ENCODE measurements at regions not wholly inside any gene's neighbourhood (a gene's known extent, or its start where the extent isn't known, plus 50 kb on each side); places are given as distances from the start of the nearest gene placed in this dataset.

- Histone ChIP-seq H3K4me3 (no peak overlapping the region), H3K79me2 (ENCODE audit: low read depth) (no peaks in the 10 kb centered on the region), H3K27ac (0 out of 2 replicates have a peak overlapping the region, but pooled peaks have one; percentile 7), H3K4me2 (peak overlapping the region; percentile 22; the same call in 1 of the 2 replicates), H2AFZ (no peak overlapping the region), H3K9me2 (ENCODE audit: insufficient read depth) (no peaks in the 10 kb centered on the region), H3K27me3 (ENCODE audit: insufficient read depth, low read depth) (no peaks in the 10 kb centered on the region), H3K4me1 (replicated peaks; ENCODE audit: insufficient read depth) (peaks cover 23% of the 10 kb centered on the region), H3F3A (ENCODE audit: insufficient read depth, low read depth) (peaks cover 13% of the 10 kb centered on the region; the same call in 1 of the 2 replicates), H4K20me1 (ENCODE audit: insufficient read depth) (no peaks in the 10 kb centered on the region), H3K36me3 (ENCODE audit: low read depth) (peaks cover 28% of the 10 kb centered on the region; the same call in 1 of the 2 replicates), H3K9me3 (ENCODE audit: insufficient read depth, low read depth) (no peaks in the 10 kb centered on the region; the same call in 1 of the 2 replicates)
- intact Hi-C loops (cut with micrococcal nuclease; ENCODE audit: unreplicated experiment): no loop called here
- ChIA-PET POLR2A (ENCODE audit: unreplicated experiment) (no interaction called here), CTCF (no interaction called here)
- DNase-seq: peak in 1 of 2 experiments; percentile 74
- no peak for TF ChIP-seq CTCF (conservative IDR thresholded peaks at IDR 0.05)
- TF ChIP-seq EZH2 (IDR thresholded peaks at IDR 0.05; ENCODE audit: low read depth): no peak
- BruUV-seq (replicated peaks): no TSS peak
Observed at GRCh38 chr14:71688576-71688975, 243.7 kb upstream of the RGS6 start.

GRCh38 chr14:71690478-71690877 lies 241.8 kb upstream of the RGS6 start:
- H3K4me1 ChIP-seq (replicated peaks; ENCODE audit: insufficient read depth): peaks cover 23% of the 10 kb centered on the region
- H2AFZ ChIP-seq: no peak overlapping the region
- H4K20me1 ChIP-seq (ENCODE audit: insufficient read depth): no peaks in the 10 kb centered on the region
- CTCF ChIA-PET: interaction anchor here (0.6 kb wide), 1 partner anchor 49 kb away, joined by 3 read pairs; no protein-coding TSS in a partner anchor
- POLR2A ChIA-PET (ENCODE audit: unreplicated experiment): no interaction called here
- H3K9me2 ChIP-seq (ENCODE audit: insufficient read depth): no peaks in the 10 kb centered on the region
- BruUV-seq (replicated peaks): no TSS peak
- no peaks in the 10 kb centered on the region for H3K79me2 ChIP-seq (ENCODE audit: low read depth)
- peaks cover 13% of the 10 kb centered on the region; the same call in 1 of the 2 replicates for H3F3A ChIP-seq (ENCODE audit: insufficient read depth, low read depth)
- no peak overlapping the region for H3K4me2 ChIP-seq
- no peaks in the 10 kb centered on the region; the same call in 1 of the 2 replicates for H3K9me3 ChIP-seq (ENCODE audit: insufficient read depth, low read depth)
- no peak for DNase-seq
- intact Hi-C loops (cut with micrococcal nuclease; ENCODE audit: unreplicated experiment): no loop called here
- no peak overlapping the region for H3K4me3 ChIP-seq
- H3K27ac ChIP-seq: no peak overlapping the region
- H3K36me3 ChIP-seq (ENCODE audit: low read depth): peaks cover 33% of the 10 kb centered on the region; the same call in 1 of the 2 replicates
- no peak for TF ChIP-seq CTCF (conservative IDR thresholded peaks at IDR 0.05)
- no peak for TF ChIP-seq EZH2 (IDR thresholded peaks at IDR 0.05; ENCODE audit: low read depth)
- H3K27me3 ChIP-seq (ENCODE audit: insufficient read depth, low read depth): no peaks in the 10 kb centered on the region

GRCh38 chr14:71692496-71692895 lies 239.7 kb upstream of the RGS6 start:
- Histone ChIP-seq H3K4me1 (replicated peaks; ENCODE audit: insufficient read depth) (peaks cover 17% of the 10 kb centered on the region), H3K4me2 (no peak overlapping the region), H3F3A (ENCODE audit: insufficient read depth, low read depth) (peaks cover 13% of the 10 kb centered on the region; the same call in 1 of the 2 replicates), H3K79me2 (ENCODE audit: low read depth) (no peaks in the 10 kb centered on the region), H3K9me3 (ENCODE audit: insufficient read depth, low read depth) (no peaks in the 10 kb centered on the region; the same call in 1 of the 2 replicates), H3K36me3 (ENCODE audit: low read depth) (peaks cover 23% of the 10 kb centered on the region), H3K27ac (no peak overlapping the region), H4K20me1 (ENCODE audit: insufficient read depth) (no peaks in the 10 kb centered on the region; the same call in 1 of the 2 replicates), H2AFZ (no peak overlapping the region), H3K4me3 (no peak overlapping the region), H3K9me2 (ENCODE audit: insufficient read depth) (no peaks in the 10 kb centered on the region), H3K27me3 (ENCODE audit: insufficient read depth, low read depth) (no peaks in the 10 kb centered on the region)
- no TSS peak for BruUV-seq (replicated peaks)
- intact Hi-C loops (cut with micrococcal nuclease; ENCODE audit: unreplicated experiment): no loop called here
- ChIA-PET POLR2A (ENCODE audit: unreplicated experiment) (no interaction called here), CTCF (no interaction called here)
- no peak for DNase-seq
- no peak for TF ChIP-seq CTCF (conservative IDR thresholded peaks at IDR 0.05)
- TF ChIP-seq EZH2 (IDR thresholded peaks at IDR 0.05; ENCODE audit: low read depth): no peak

Data from PC-9 (cell line).